HEK293 (cell line): ENCODE measurements at regions not wholly inside any gene's neighbourhood (a gene's known extent, or its start where the extent isn't known, plus 50 kb on each side); places are given as distances from the start of the nearest gene placed in this dataset.

ENCODE experiments used
- CTCF ChIA-PET: fragments of 350-600 bp; formaldehyde crosslinking; extraction: SDS; loops from one replicate; lab custom pipeline; 2021; ENCODE audit warnings: antibody characterized with exemption; lab: Yijun Ruan, JAX
- POLR2A ChIA-PET: fragments of 300-600 bp; formaldehyde crosslinking; extraction: SDS; loops from one replicate; lab custom pipeline; 2020; ENCODE audit warnings: antibody characterized with exemption, inconsistent platforms; lab: Yijun Ruan, JAX
- H3K27ac ChIP-seq: fragments of 200-500 bp; sonication (Bioruptor generic); 2 replicates; pipeline ENCODE4 v1.5.1; 2014; ENCODE audit warnings: low read depth, low read length, control low read depth, inconsistent platforms; ENCODE audit errors: extremely low read depth
- H3K36me3 ChIP-seq, 2 experiments: fragments of 200-500 bp in 1 of 2; sonication (Bioruptor generic) in 1 of 2; 1 replicate in 1 of 2; 2 replicates in 1 of 2; pipeline ENCODE4 v1.5.1; 2014 to 2017; ENCODE audit warnings: inconsistent platforms in 2 of 2, low read length in 2 of 2; ENCODE audit not compliant: control insufficient read depth in 2 of 2, insufficient read depth in 1 of 2
- H3K4me1 ChIP-seq: fragments of 200-500 bp; sonication (Bioruptor generic); 2 replicates; pipeline ENCODE4 v1.5.1; 2014; ENCODE audit warnings: mild to moderate bottlenecking, low read length, inconsistent platforms; ENCODE audit not compliant: control insufficient read depth, insufficient read depth
- H3K4me3 ChIP-seq: 2 replicates; pipeline ENCODE4 v1.5.1; 2011; ENCODE audit warnings: low read depth, mild to moderate bottlenecking, control low read depth, low read length, moderate library complexity
- H3K9me3 ChIP-seq: fragments of 200-500 bp; sonication (Bioruptor generic); 2 replicates; pipeline ENCODE4 v1.5.1; 2014; ENCODE audit warnings: low read depth, low read length, inconsistent platforms; ENCODE audit not compliant: control insufficient read depth, insufficient read depth
- IKZF3 ChIP-seq: fragments of 450-650 bp; IDR thresholded peaks from 2 replicates; pipeline ENCODE4 v1.5.0; 2018; ENCODE audit warnings: missing biosample characterization, mild to moderate bottlenecking, missing genetic modification characterization, moderate library complexity
- SCRT1 ChIP-seq: fragments of 450-650 bp; formaldehyde crosslinking; IDR thresholded peaks from 2 replicates; pipeline ENCODE4 v1.5.1; 2016; ENCODE audit warnings: missing biosample characterization, missing genetic modification characterization, borderline replicate concordance
- SP2 ChIP-seq: fragments of 450-650 bp; formaldehyde crosslinking; IDR thresholded peaks from 2 replicates; pipeline ENCODE4 v1.5.1; 2016; ENCODE audit warnings: missing biosample characterization, missing genetic modification characterization
- SP7 ChIP-seq: fragments of 450-650 bp; formaldehyde crosslinking; IDR thresholded peaks from 2 replicates; pipeline ENCODE4 v1.5.1; 2016; ENCODE audit warnings: missing biosample characterization, missing genetic modification characterization
- ZBTB17 ChIP-seq: fragments of 450-650 bp; formaldehyde crosslinking; IDR thresholded peaks from 2 replicates; pipeline ENCODE4 v1.5.1; 2016; ENCODE audit warnings: missing biosample characterization, missing genetic modification characterization
- ZNF248 ChIP-seq: fragments of 450-650 bp; formaldehyde crosslinking; IDR thresholded peaks from 2 replicates; pipeline ENCODE4 v1.5.1; 2017; ENCODE audit warnings: missing biosample characterization, missing genetic modification characterization
- ZNF366 ChIP-seq: fragments of 450-650 bp; formaldehyde crosslinking; conservative IDR thresholded peaks from 2 replicates; pipeline ENCODE4 v1.5.1; 2016; ENCODE audit warnings: missing biosample characterization, missing genetic modification characterization
- ZNF548 ChIP-seq: fragments of 450-650 bp; formaldehyde crosslinking; IDR thresholded peaks from 2 replicates; pipeline ENCODE4 v1.5.1; 2016; ENCODE audit warnings: missing biosample characterization, missing genetic modification characterization
- ZNF701 ChIP-seq: fragments of 450-650 bp; formaldehyde crosslinking; IDR thresholded peaks from 2 replicates; pipeline ENCODE4 v1.5.1; 2016; ENCODE audit warnings: missing biosample characterization, missing genetic modification characterization
- ZNF76 ChIP-seq: fragments of 450-650 bp; formaldehyde crosslinking; IDR thresholded peaks from 2 replicates; pipeline ENCODE4; 2016; ENCODE audit warnings: low read depth, missing biosample characterization, missing genetic modification characterization, borderline replicate concordance
- TF ChIP-seq, protein P1 (sequence below): fragments of 450-650 bp; formaldehyde crosslinking; IDR thresholded peaks from 2 replicates; pipeline ENCODE4 v1.5.1; 2016; ENCODE audit warnings: missing biosample characterization, missing genetic modification characterization, borderline replicate concordance
- TF ChIP-seq, protein P2 (sequence below): IDR thresholded peaks from 2 replicates; pipeline ENCODE4 v1.6.1; 2011; ENCODE audit warnings: mild to moderate bottlenecking, low read depth, low read length, borderline replicate concordance
- TF ChIP-seq, protein P3 (sequence below): fragments of 450-650 bp; formaldehyde crosslinking; IDR thresholded peaks from 2 replicates; pipeline ENCODE4 v1.5.1; 2017; ENCODE audit warnings: missing biosample characterization, missing genetic modification characterization
- TF ChIP-seq, protein P4 (sequence below): fragments of 450-650 bp; formaldehyde crosslinking; optimal IDR thresholded peaks from 2 replicates; pipeline ENCODE3; 2016; ENCODE audit warnings: missing biosample characterization, mild to moderate bottlenecking, missing genetic modification characterization
- TF ChIP-seq, protein P5 (sequence below): fragments of 450-650 bp; formaldehyde crosslinking; IDR thresholded peaks from 2 replicates; pipeline ENCODE4 v1.5.1; 2016; ENCODE audit warnings: missing biosample characterization, missing genetic modification characterization
- TF ChIP-seq, protein P6 (sequence below): fragments of 450-650 bp; formaldehyde crosslinking; IDR thresholded peaks from 2 replicates; pipeline ENCODE4 v1.5.1; 2016; ENCODE audit warnings: missing biosample characterization, missing genetic modification characterization

DNA sequence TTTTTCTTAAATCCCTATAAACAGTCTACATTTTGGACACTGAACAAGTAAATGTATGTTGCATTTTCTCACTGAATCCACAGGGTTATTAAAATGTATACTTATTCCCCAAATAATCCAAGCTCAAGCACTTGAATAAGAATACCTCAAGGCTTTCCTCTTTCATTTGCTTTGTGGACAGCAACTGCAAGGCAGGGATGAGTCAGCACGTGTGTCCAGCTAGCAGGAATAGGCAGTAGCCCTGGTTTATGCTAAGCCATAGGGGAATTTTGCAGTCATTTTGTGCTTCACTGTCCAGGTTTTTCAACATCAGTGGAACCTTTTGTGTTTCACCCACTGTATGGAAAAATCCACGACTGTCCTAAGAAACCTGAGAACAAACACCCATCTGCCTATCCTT, 96.7 kb upstream of the KCNMB2 start:
- no peak overlapping the region for H3K4me3 ChIP-seq
- TF ChIP-seq, protein P1, sequence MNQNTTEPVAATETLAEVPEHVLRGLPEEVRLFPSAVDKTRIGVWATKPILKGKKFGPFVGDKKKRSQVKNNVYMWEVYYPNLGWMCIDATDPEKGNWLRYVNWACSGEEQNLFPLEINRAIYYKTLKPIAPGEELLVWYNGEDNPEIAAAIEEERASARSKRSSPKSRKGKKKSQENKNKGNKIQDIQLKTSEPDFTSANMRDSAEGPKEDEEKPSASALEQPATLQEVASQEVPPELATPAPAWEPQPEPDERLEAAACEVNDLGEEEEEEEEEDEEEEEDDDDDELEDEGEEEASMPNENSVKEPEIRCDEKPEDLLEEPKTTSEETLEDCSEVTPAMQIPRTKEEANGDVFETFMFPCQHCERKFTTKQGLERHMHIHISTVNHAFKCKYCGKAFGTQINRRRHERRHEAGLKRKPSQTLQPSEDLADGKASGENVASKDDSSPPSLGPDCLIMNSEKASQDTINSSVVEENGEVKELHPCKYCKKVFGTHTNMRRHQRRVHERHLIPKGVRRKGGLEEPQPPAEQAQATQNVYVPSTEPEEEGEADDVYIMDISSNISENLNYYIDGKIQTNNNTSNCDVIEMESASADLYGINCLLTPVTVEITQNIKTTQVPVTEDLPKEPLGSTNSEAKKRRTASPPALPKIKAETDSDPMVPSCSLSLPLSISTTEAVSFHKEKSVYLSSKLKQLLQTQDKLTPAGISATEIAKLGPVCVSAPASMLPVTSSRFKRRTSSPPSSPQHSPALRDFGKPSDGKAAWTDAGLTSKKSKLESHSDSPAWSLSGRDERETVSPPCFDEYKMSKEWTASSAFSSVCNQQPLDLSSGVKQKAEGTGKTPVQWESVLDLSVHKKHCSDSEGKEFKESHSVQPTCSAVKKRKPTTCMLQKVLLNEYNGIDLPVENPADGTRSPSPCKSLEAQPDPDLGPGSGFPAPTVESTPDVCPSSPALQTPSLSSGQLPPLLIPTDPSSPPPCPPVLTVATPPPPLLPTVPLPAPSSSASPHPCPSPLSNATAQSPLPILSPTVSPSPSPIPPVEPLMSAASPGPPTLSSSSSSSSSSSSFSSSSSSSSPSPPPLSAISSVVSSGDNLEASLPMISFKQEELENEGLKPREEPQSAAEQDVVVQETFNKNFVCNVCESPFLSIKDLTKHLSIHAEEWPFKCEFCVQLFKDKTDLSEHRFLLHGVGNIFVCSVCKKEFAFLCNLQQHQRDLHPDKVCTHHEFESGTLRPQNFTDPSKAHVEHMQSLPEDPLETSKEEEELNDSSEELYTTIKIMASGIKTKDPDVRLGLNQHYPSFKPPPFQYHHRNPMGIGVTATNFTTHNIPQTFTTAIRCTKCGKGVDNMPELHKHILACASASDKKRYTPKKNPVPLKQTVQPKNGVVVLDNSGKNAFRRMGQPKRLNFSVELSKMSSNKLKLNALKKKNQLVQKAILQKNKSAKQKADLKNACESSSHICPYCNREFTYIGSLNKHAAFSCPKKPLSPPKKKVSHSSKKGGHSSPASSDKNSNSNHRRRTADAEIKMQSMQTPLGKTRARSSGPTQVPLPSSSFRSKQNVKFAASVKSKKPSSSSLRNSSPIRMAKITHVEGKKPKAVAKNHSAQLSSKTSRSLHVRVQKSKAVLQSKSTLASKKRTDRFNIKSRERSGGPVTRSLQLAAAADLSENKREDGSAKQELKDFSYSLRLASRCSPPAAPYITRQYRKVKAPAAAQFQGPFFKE (tag by site-specific recombination): no peak
- no peak for TF ChIP-seq IKZF3 (tag by site-specific recombination)
- TF ChIP-seq ZNF701 (tag by site-specific recombination): no peak
- TF ChIP-seq ZNF548: no peak
- TF ChIP-seq, protein P2, sequence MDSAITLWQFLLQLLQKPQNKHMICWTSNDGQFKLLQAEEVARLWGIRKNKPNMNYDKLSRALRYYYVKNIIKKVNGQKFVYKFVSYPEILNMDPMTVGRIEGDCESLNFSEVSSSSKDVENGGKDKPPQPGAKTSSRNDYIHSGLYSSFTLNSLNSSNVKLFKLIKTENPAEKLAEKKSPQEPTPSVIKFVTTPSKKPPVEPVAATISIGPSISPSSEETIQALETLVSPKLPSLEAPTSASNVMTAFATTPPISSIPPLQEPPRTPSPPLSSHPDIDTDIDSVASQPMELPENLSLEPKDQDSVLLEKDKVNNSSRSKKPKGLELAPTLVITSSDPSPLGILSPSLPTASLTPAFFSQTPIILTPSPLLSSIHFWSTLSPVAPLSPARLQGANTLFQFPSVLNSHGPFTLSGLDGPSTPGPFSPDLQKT: no peak
- no peak for TF ChIP-seq ZBTB17 (tag by site-specific recombination)
- no peak for TF ChIP-seq SP2
- no peak for TF ChIP-seq SP7
- TF ChIP-seq SCRT1: no peak
- TF ChIP-seq ZNF76: no peak
- TF ChIP-seq ZNF248 (tag by site-specific recombination): no peak
- TF ChIP-seq, protein P3, sequence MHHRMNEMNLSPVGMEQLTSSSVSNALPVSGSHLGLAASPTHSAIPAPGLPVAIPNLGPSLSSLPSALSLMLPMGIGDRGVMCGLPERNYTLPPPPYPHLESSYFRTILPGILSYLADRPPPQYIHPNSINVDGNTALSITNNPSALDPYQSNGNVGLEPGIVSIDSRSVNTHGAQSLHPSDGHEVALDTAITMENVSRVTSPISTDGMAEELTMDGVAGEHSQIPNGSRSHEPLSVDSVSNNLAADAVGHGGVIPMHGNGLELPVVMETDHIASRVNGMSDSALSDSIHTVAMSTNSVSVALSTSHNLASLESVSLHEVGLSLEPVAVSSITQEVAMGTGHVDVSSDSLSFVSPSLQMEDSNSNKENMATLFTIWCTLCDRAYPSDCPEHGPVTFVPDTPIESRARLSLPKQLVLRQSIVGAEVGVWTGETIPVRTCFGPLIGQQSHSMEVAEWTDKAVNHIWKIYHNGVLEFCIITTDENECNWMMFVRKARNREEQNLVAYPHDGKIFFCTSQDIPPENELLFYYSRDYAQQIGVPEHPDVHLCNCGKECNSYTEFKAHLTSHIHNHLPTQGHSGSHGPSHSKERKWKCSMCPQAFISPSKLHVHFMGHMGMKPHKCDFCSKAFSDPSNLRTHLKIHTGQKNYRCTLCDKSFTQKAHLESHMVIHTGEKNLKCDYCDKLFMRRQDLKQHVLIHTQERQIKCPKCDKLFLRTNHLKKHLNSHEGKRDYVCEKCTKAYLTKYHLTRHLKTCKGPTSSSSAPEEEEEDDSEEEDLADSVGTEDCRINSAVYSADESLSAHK: no peak
- TF ChIP-seq, protein P4, sequence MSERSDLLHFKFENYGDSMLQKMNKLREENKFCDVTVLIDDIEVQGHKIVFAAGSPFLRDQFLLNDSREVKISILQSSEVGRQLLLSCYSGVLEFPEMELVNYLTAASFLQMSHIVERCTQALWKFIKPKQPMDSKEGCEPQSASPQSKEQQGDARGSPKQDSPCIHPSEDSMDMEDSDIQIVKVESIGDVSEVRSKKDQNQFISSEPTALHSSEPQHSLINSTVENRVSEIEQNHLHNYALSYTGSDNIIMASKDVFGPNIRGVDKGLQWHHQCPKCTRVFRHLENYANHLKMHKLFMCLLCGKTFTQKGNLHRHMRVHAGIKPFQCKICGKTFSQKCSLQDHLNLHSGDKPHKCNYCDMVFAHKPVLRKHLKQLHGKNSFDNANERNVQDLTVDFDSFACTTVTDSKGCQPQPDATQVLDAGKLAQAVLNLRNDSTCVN (tag by site-specific recombination): no peak
- TF ChIP-seq, protein P5, sequence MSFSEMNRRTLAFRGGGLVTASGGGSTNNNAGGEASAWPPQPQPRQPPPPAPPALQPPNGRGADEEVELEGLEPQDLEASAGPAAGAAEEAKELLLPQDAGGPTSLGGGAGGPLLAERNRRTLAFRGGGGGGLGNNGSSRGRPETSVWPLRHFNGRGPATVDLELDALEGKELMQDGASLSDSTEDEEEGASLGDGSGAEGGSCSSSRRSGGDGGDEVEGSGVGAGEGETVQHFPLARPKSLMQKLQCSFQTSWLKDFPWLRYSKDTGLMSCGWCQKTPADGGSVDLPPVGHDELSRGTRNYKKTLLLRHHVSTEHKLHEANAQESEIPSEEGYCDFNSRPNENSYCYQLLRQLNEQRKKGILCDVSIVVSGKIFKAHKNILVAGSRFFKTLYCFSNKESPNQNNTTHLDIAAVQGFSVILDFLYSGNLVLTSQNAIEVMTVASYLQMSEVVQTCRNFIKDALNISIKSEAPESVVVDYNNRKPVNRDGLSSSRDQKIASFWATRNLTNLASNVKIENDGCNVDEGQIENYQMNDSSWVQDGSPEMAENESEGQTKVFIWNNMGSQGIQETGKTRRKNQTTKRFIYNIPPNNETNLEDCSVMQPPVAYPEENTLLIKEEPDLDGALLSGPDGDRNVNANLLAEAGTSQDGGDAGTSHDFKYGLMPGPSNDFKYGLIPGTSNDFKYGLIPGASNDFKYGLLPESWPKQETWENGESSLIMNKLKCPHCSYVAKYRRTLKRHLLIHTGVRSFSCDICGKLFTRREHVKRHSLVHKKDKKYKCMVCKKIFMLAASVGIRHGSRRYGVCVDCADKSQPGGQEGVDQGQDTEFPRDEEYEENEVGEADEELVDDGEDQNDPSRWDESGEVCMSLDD (tag by site-specific recombination): no peak
- TF ChIP-seq, protein P6, sequence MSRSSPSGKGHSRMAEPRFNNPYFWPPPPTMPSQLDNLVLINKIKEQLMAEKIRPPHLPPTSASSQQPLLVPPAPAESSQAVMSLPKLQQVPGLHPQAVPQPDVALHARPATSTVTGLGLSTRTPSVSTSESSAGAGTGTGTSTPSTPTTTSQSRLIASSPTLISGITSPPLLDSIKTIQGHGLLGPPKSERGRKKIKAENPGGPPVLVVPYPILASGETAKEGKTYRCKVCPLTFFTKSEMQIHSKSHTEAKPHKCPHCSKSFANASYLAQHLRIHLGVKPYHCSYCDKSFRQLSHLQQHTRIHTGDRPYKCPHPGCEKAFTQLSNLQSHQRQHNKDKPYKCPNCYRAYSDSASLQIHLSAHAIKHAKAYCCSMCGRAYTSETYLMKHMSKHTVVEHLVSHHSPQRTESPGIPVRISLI (tag by site-specific recombination): no peak
- TF ChIP-seq ZNF366: no peak
- ChIA-PET POLR2A (no interaction called here), CTCF (no interaction called here)
- no peaks in the 10 kb centered on the region for H3K4me1 ChIP-seq
- no peak overlapping the region for H3K27ac ChIP-seq
- H3K9me3 ChIP-seq: no peaks in the 10 kb centered on the region
- no peaks in the 10 kb centered on the region for H3K36me3 ChIP-seq
